IMR-90 (cell line): ENCODE measurements at regions not wholly inside any gene's neighbourhood (a gene's known extent, or its start where the extent isn't known, plus 50 kb on each side); places are given as distances from the start of the nearest gene placed in this dataset.

Source experiments
- ATAC-seq: fragments of 200-7000 bp; cut with Tn5 transposase; 2 replicates; pipeline ENCODE4 v1.9.1; 2020; ENCODE audit warnings: low read depth, mild to moderate bottlenecking, moderate library complexity
- BruUV-seq: library from RNA; stranded (reverse); fragments of 400-500 nt; replicated peaks from 2 replicates; lab custom pipeline; 2021; lab: Mats Ljungman, UMichigan
- CTCF ChIA-PET: fragments of 300-600 bp; formaldehyde crosslinking; extraction: SDS; loops from one replicate; lab custom pipeline; 2021; ENCODE audit warnings: antibody characterized with exemption; lab: Yijun Ruan, JAX
- POLR2A ChIA-PET: fragments of 300-600 bp; sonication (Branson Sonifier 250); formaldehyde crosslinking; loops from one replicate; lab custom pipeline; 2022; ENCODE audit warnings: antibody characterized with exemption; ENCODE audit not compliant: unreplicated experiment; lab: Charles Lee
- DNase-seq: peaks from one replicate; pipeline ENCODE4 v3.0.0; 2013
- H2AFZ ChIP-seq: replicated peaks from 2 replicates; pipeline ENCODE3; 2013; ENCODE audit warnings: low read length, mild to moderate bottlenecking; ENCODE audit not compliant: poor library complexity
- H2AK5ac ChIP-seq: 2 replicates; pipeline ENCODE4 v1.6.1; 2013; ENCODE audit warnings: low read depth, low read length, inconsistent platforms
- H2AK9ac ChIP-seq: replicated peaks from 2 replicates; pipeline ENCODE3; 2013; ENCODE audit warnings: mild to moderate bottlenecking, low read depth, low read length, moderate library complexity; ENCODE audit not compliant: poor library complexity
- H2BK120ac ChIP-seq: 2 replicates; pipeline ENCODE4 v1.6.1; 2013; ENCODE audit warnings: low read depth, low read length, inconsistent platforms
- H2BK15ac ChIP-seq: 3 replicates; pipeline ENCODE4 v1.6.1; 2013; ENCODE audit warnings: low read depth, low read length, inconsistent platforms
- H2BK20ac ChIP-seq: 2 replicates; pipeline ENCODE4 v1.6.1; 2013; ENCODE audit warnings: low read depth, mild to moderate bottlenecking, inconsistent platforms, low read length, moderate library complexity
- H2BK5ac ChIP-seq: 2 replicates; pipeline ENCODE4 v1.6.1; 2013; ENCODE audit warnings: mild to moderate bottlenecking, low read depth, low read length, inconsistent platforms; ENCODE audit not compliant: poor library complexity, severe bottlenecking
- H3K14ac ChIP-seq: replicated peaks from 2 replicates; pipeline ENCODE4 v1.6.1; 2013; ENCODE audit warnings: low read depth, low read length, inconsistent platforms
- H3K18ac ChIP-seq: 2 replicates; pipeline ENCODE4 v1.6.1; 2013; ENCODE audit warnings: low read depth, low read length, control low read depth
- H3K23ac ChIP-seq: 2 replicates; pipeline ENCODE4 v1.6.1; 2013; ENCODE audit warnings: low read depth, low read length, inconsistent platforms
- H3K27ac ChIP-seq: 2 replicates; pipeline ENCODE4 v1.5.1; 2013; ENCODE audit warnings: mild to moderate bottlenecking, control low read depth, low read length; ENCODE audit not compliant: insufficient read depth
- H3K27me3 ChIP-seq: 2 replicates; pipeline ENCODE4 v1.6.1; 2013; ENCODE audit warnings: low read length; ENCODE audit not compliant: control insufficient read depth, insufficient read depth
- H3K36me3 ChIP-seq: 2 replicates; pipeline ENCODE4 v1.6.1; 2013; ENCODE audit warnings: low read length, mixed read lengths; ENCODE audit not compliant: control insufficient read depth, insufficient read depth
- H3K4ac ChIP-seq: 2 replicates; pipeline ENCODE4 v1.6.1; 2013; ENCODE audit warnings: low read depth, low read length, inconsistent platforms
- H3K4me1 ChIP-seq: 2 replicates; pipeline ENCODE4 v1.6.1; 2013; ENCODE audit warnings: low read length, mixed read lengths; ENCODE audit not compliant: control insufficient read depth, insufficient read depth
- H3K4me2 ChIP-seq: 2 replicates; pipeline ENCODE4 v1.6.1; 2013; ENCODE audit warnings: low read depth, mild to moderate bottlenecking, control low read depth, low read length, moderate library complexity
- H3K4me3 ChIP-seq: 2 replicates; pipeline ENCODE4 v1.5.1; 2013; ENCODE audit warnings: low read depth, mild to moderate bottlenecking, control low read depth, low read length, moderate library complexity; ENCODE audit not compliant: insufficient read depth
- H3K56ac ChIP-seq: 2 replicates; pipeline ENCODE4 v1.6.1; 2013; ENCODE audit warnings: low read length, inconsistent platforms; ENCODE audit not compliant: insufficient read depth; ENCODE audit errors: extremely low read depth
- H3K79me1 ChIP-seq, 2 experiments: 2 replicates each; pipeline ENCODE4 v1.6.1; 2013; ENCODE audit warnings: low read length in 2 of 2, inconsistent platforms in 1 of 2, low read depth in 1 of 2
- H3K9ac ChIP-seq: 2 replicates; pipeline ENCODE4 v1.6.1; 2013; ENCODE audit warnings: low read depth, low read length, control low read depth
- H3K9me1 ChIP-seq: 2 replicates; pipeline ENCODE4 v1.6.1; 2013; ENCODE audit warnings: low read length, inconsistent platforms; ENCODE audit not compliant: insufficient read depth
- H3K9me3 ChIP-seq: 2 replicates; pipeline ENCODE4 v1.6.1; 2013; ENCODE audit warnings: low read length; ENCODE audit not compliant: control insufficient read depth, insufficient read depth
- H4K20me1 ChIP-seq: 2 replicates; pipeline ENCODE4 v1.6.1; 2013; ENCODE audit warnings: low read length, inconsistent platforms; ENCODE audit not compliant: insufficient read depth
- H4K5ac ChIP-seq: 2 replicates; pipeline ENCODE4 v1.6.1; 2013; ENCODE audit warnings: mild to moderate bottlenecking, low read depth, low read length, control low read depth
- H4K8ac ChIP-seq, 2 experiments: 2 replicates each; pipeline ENCODE4 v1.6.1; 2013; ENCODE audit warnings: low read depth in 2 of 2, low read length in 2 of 2, control low read depth in 1 of 2, inconsistent platforms in 1 of 2
- H4K91ac ChIP-seq: 2 replicates; pipeline ENCODE4 v1.6.1; 2013; ENCODE audit warnings: low read depth, low read length, inconsistent platforms; ENCODE audit not compliant: insufficient read depth
- BHLHE40 ChIP-seq: fragments of 150-350 bp; IDR thresholded peaks from 2 replicates; pipeline ENCODE4 v1.6.1; 2016; ENCODE audit warnings: mild to moderate bottlenecking, low read depth, low read length
- CEBPB ChIP-seq: IDR thresholded peaks from 2 replicates; pipeline ENCODE4 v1.6.1; 2012; ENCODE audit warnings: low read depth, low read length, improper control_type of control experiment
- CHD1 ChIP-seq: IDR thresholded peaks from 2 replicates; pipeline ENCODE4 v1.6.1; 2012; ENCODE audit warnings: low read depth, low read length, improper control_type of control experiment
- FOS ChIP-seq: fragments of 150-350 bp; IDR thresholded peaks from 2 replicates; pipeline ENCODE4 v1.6.1; 2016; ENCODE audit warnings: low read depth, low read length
- MAFK ChIP-seq: IDR thresholded peaks from 2 replicates; pipeline ENCODE4 v1.6.1; 2012; ENCODE audit warnings: low read depth, low read length, improper control_type of control experiment
- MAZ ChIP-seq: IDR thresholded peaks from 2 replicates; pipeline ENCODE4 v1.6.1; 2012; ENCODE audit warnings: low read depth, mild to moderate bottlenecking, low read length, improper control_type of control experiment, moderate library complexity, borderline replicate concordance
- MXI1 ChIP-seq: IDR thresholded peaks from 2 replicates; pipeline ENCODE4 v1.6.1; 2012; ENCODE audit warnings: low read depth, mild to moderate bottlenecking, low read length, moderate library complexity, borderline replicate concordance
- POLR2A ChIP-seq: IDR thresholded peaks from 2 replicates; pipeline ENCODE4 v1.6.1; 2012; ENCODE audit warnings: mild to moderate bottlenecking, low read depth, low read length
- RAD21 ChIP-seq: IDR thresholded peaks from 2 replicates; pipeline ENCODE4 v1.6.1; 2012; ENCODE audit warnings: low read length, improper control_type of control experiment
- RCOR1 ChIP-seq: IDR thresholded peaks from 2 replicates; pipeline ENCODE4 v1.6.1; 2012; ENCODE audit warnings: mild to moderate bottlenecking, low read length, improper control_type of control experiment; ENCODE audit not compliant: insufficient replicate concordance
- RFX5 ChIP-seq: IDR thresholded peaks from 2 replicates; pipeline ENCODE4 v1.8.0; 2012; ENCODE audit warnings: low read depth, mild to moderate bottlenecking, low read length, moderate library complexity
- SMC3 ChIP-seq: fragments of 150-350 bp; IDR thresholded peaks from 2 replicates; pipeline ENCODE4 v1.6.1; 2016; ENCODE audit warnings: low read depth, mild to moderate bottlenecking, antibody characterized with exemption, low read length, moderate library complexity
- WGBS, 2 experiments: methylation state at CpG; one replicate each; pipeline versions ENCODE4 v1.1.5 to v1.1.7; 2013; ENCODE audit warnings: missing lambda C conversion rate in 2 of 2; ENCODE audit not compliant: insufficient read length in 1 of 2; ENCODE audit errors: extremely low coverage in 2 of 2; 5-methylcytosine and 5-hydroxymethylcytosine counted together
- dilution Hi-C: fragments of 300-500 bp; cut with HindIII; formaldehyde crosslinking; loops from one replicate; pipeline ENCODE4 v1.14.3; 2018; ENCODE audit warnings: low sequenced_read_pairs; ENCODE audit not compliant: unreplicated experiment
- in situ Hi-C: fragments of 300-500 bp; cut with MboI; formaldehyde crosslinking; loops from 3 replicates; pipeline ENCODE4 v1.14.3; 2019; ENCODE audit warnings: low sequenced_read_pairs, inconsistent platforms, mixed read lengths
- intact Hi-C: fragments of 100-400 bp; cut with micrococcal nuclease; formaldehyde crosslinking; loops from 2 replicates; pipeline ENCODE4 v1.10.0; 2022
- TF ChIP-seq, protein P1 (sequence below): fragments of 150-350 bp; IDR thresholded peaks from 2 replicates; pipeline ENCODE4 v1.6.1; 2016; ENCODE audit warnings: low read depth, mild to moderate bottlenecking, low read length, moderate library complexity, borderline replicate concordance
- TF ChIP-seq, protein P2 (sequence below): conservative IDR thresholded peaks from 2 replicates; pipeline ENCODE4 v1.5.1; 2012; ENCODE audit warnings: mild to moderate bottlenecking, low read depth, low read length, improper control_type of control experiment

GRCh38 chr4:125515016-125515415, 200.3 kb downstream of the FAT4 start:
- CTCF ChIA-PET = no interaction called here
- H2AFZ ChIP-seq = no peak overlapping the region
- H3K36me3 ChIP-seq = no peaks in the 10 kb centered on the region
- dilution Hi-C loops = no loop called here
- H4K5ac ChIP-seq = no peak overlapping the region
- ATAC-seq = no peak
- H2AK5ac ChIP-seq = no peak overlapping the region
- no peak overlapping the region for H3K9ac ChIP-seq
- no peak overlapping the region for H3K18ac ChIP-seq
- H3K4me3 ChIP-seq = no peak overlapping the region
- no peaks in the 10 kb centered on the region for H4K20me1 ChIP-seq
- no peak overlapping the region for H2BK15ac ChIP-seq
- H3K27ac ChIP-seq = no peak overlapping the region
- H4K91ac ChIP-seq = no peak overlapping the region
- H2AK9ac ChIP-seq = no peak overlapping the region
- H3K4me2 ChIP-seq = no peak overlapping the region
- H3K9me3 ChIP-seq = peaks cover 2% of the 10 kb centered on the region; the same call in 1 of the 2 replicates
- H3K4ac ChIP-seq = no peak overlapping the region
- no peaks in the 10 kb centered on the region for H3K9me1 ChIP-seq
- no peak overlapping the region for H3K23ac ChIP-seq
- H2BK120ac ChIP-seq = no peak overlapping the region
- no peaks in the 10 kb centered on the region for H3K27me3 ChIP-seq
- intact Hi-C loops = no loop called here
- H4K8ac ChIP-seq = no peak overlapping the region
- no peak for TF ChIP-seq MXI1
- TF ChIP-seq, protein P1, sequence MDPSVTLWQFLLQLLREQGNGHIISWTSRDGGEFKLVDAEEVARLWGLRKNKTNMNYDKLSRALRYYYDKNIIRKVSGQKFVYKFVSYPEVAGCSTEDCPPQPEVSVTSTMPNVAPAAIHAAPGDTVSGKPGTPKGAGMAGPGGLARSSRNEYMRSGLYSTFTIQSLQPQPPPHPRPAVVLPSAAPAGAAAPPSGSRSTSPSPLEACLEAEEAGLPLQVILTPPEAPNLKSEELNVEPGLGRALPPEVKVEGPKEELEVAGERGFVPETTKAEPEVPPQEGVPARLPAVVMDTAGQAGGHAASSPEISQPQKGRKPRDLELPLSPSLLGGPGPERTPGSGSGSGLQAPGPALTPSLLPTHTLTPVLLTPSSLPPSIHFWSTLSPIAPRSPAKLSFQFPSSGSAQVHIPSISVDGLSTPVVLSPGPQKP = no peak
- no peak for TF ChIP-seq MAFK
- no peak for TF ChIP-seq SMC3
- no peak for TF ChIP-seq CEBPB
- TF ChIP-seq CHD1 = no peak
- TF ChIP-seq POLR2A = no peak
- no peak for TF ChIP-seq MAZ
- TF ChIP-seq, protein P2, sequence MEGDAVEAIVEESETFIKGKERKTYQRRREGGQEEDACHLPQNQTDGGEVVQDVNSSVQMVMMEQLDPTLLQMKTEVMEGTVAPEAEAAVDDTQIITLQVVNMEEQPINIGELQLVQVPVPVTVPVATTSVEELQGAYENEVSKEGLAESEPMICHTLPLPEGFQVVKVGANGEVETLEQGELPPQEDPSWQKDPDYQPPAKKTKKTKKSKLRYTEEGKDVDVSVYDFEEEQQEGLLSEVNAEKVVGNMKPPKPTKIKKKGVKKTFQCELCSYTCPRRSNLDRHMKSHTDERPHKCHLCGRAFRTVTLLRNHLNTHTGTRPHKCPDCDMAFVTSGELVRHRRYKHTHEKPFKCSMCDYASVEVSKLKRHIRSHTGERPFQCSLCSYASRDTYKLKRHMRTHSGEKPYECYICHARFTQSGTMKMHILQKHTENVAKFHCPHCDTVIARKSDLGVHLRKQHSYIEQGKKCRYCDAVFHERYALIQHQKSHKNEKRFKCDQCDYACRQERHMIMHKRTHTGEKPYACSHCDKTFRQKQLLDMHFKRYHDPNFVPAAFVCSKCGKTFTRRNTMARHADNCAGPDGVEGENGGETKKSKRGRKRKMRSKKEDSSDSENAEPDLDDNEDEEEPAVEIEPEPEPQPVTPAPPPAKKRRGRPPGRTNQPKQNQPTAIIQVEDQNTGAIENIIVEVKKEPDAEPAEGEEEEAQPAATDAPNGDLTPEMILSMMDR = no peak
- no peak for TF ChIP-seq FOS
- no peak for TF ChIP-seq RFX5
- TF ChIP-seq BHLHE40 = no peak
- no peak for TF ChIP-seq RAD21
- no peak for TF ChIP-seq RCOR1
- no peak for DNase-seq
- no TSS peak for BruUV-seq
- H3K14ac ChIP-seq = no peak overlapping the region
- no peak overlapping the region for H3K56ac ChIP-seq
- no CpG with 5 or more reads among the region's 1 CpG for WGBS, 2 experiments
- H3K4me1 ChIP-seq = no peaks in the 10 kb centered on the region
- H2BK5ac ChIP-seq = no peak overlapping the region
- no peaks in the 10 kb centered on the region for H3K79me1 ChIP-seq
- POLR2A ChIA-PET = no interaction called here
- H2BK20ac ChIP-seq = no peak overlapping the region
- in situ Hi-C loops = no loop called here
